Fibroblast of lung (primary cell): ENCODE measurements at regions not wholly inside any gene's neighbourhood (a gene's known extent, or its start where the extent isn't known, plus 50 kb on each side); places are given as distances from the start of the nearest gene placed in this dataset.

Source experiments
- DNase-seq, 2 donors: peaks; one replicate each; pipeline versions ENCODE4 v3.0.0 to v3.0.0-alpha.2; 2010; ENCODE audit warnings: low read depth in 2 of 2
- H2AFZ ChIP-seq: 2 replicates; pipeline ENCODE4 v1.5.1; 2012; ENCODE audit warnings: low read length, control low read depth, inconsistent platforms
- H3K27ac ChIP-seq: 2 replicates; pipeline ENCODE4 v1.5.1; 2011; ENCODE audit warnings: low read length, control low read depth; ENCODE audit not compliant: insufficient read depth
- H3K27me3 ChIP-seq: 2 replicates; pipeline ENCODE4 v1.5.1; 2011; ENCODE audit warnings: mild to moderate bottlenecking, low read length; ENCODE audit not compliant: control insufficient read depth, insufficient read depth
- H3K36me3 ChIP-seq: 2 replicates; pipeline ENCODE4 v1.5.1; 2011; ENCODE audit warnings: low read length; ENCODE audit not compliant: control insufficient read depth, insufficient read depth
- H3K4me1 ChIP-seq: 2 replicates; pipeline ENCODE4 v1.5.1; 2011; ENCODE audit warnings: low read length; ENCODE audit not compliant: control insufficient read depth, insufficient read depth; ENCODE audit errors: extremely low read depth
- H3K4me2 ChIP-seq: 2 replicates; pipeline ENCODE4 v1.5.1; 2011; ENCODE audit warnings: low read length, control low read depth; ENCODE audit not compliant: insufficient read depth; ENCODE audit errors: extremely low read depth
- H3K4me3 ChIP-seq, 4 experiments: fragments of 200-600 bp in 1 of 4; sonication (generic) in 1 of 4; replicated peaks in 1 of 4; 2 replicates each; pipeline ENCODE4 v1.5.1; 2011 to 2016; ENCODE audit warnings: low read length in 4 of 4, low read depth in 3 of 4, mild to moderate bottlenecking in 3 of 4, control low read depth in 2 of 4, inconsistent platforms in 1 of 4, mixed read lengths in 1 of 4; ENCODE audit not compliant: insufficient read depth in 1 of 4; ENCODE audit errors: control extremely low read depth in 1 of 4
- H3K79me2 ChIP-seq: 2 replicates; pipeline ENCODE4 v1.5.1; 2012; ENCODE audit warnings: mild to moderate bottlenecking, low read length, inconsistent platforms; ENCODE audit not compliant: control insufficient read depth, insufficient read depth
- H3K9ac ChIP-seq: 2 replicates; pipeline ENCODE4 v1.5.1; 2011; ENCODE audit warnings: mild to moderate bottlenecking, low read length, control low read depth; ENCODE audit not compliant: insufficient read depth
- H3K9me3 ChIP-seq: 2 replicates; pipeline ENCODE4 v1.5.1; 2012; ENCODE audit warnings: low read depth, low read length; ENCODE audit not compliant: control insufficient read depth, insufficient read depth
- H4K20me1 ChIP-seq: 2 replicates; pipeline ENCODE4 v1.5.1; 2011; ENCODE audit warnings: low read length; ENCODE audit not compliant: control insufficient read depth, insufficient read depth; ENCODE audit errors: extremely low read depth
- CTCF ChIP-seq, 2 donors: IDR thresholded peaks in 1 of 2; conservative IDR thresholded peaks in 1 of 2; 1 replicate in 1 of 2; 2 replicates in 1 of 2; pipeline ENCODE4 v1.5.1; 2011 to 2012; ENCODE audit warnings: low read length in 2 of 2, control low read depth in 1 of 2, inconsistent platforms in 1 of 2, low read depth in 1 of 2, mild to moderate bottlenecking in 1 of 2
- EZH2 ChIP-seq: IDR thresholded peaks from 2 replicates; pipeline ENCODE4 v1.5.1; 2012; ENCODE audit warnings: low read length, control low read depth, mild to moderate bottlenecking; ENCODE audit errors: missing control alignments

- no peaks in the 10 kb centered on the region for H3K27me3 ChIP-seq
- no peak overlapping the region for H3K4me2 ChIP-seq
- H3K27ac ChIP-seq: no peak overlapping the region
- no peak for TF ChIP-seq EZH2
- TF ChIP-seq CTCF (conservative IDR thresholded peaks at IDR 0.05 in 1 of 2, IDR thresholded peaks at IDR 0.05 in 1 of 2; ENCODE audit: low read depth in 1 of 2, low read length in 2 of 2): no peak
- DNase-seq: no peak
- no peaks in the 10 kb centered on the region for H3K9me3 ChIP-seq
- H2AFZ ChIP-seq: no peak overlapping the region
- no peaks in the 10 kb centered on the region for H3K79me2 ChIP-seq
- H4K20me1 ChIP-seq: no peaks in the 10 kb centered on the region
- no peaks in the 10 kb centered on the region for H3K4me1 ChIP-seq
- no peak overlapping the region for H3K9ac ChIP-seq
- no peaks in the 10 kb centered on the region for H3K36me3 ChIP-seq
- no peak overlapping the region for H3K4me3 ChIP-seq
Observed at GRCh38 chr4:12324965-12325364, 896.3 kb upstream of the HS3ST1 start.

- Histone ChIP-seq H3K9me3 (no peaks in the 10 kb centered on the region), H3K9ac (no peak overlapping the region), H3K4me1 (no peaks in the 10 kb centered on the region), H2AFZ (no peak overlapping the region), H3K4me3 (no peak overlapping the region), H4K20me1 (no peaks in the 10 kb centered on the region), H3K27me3 (no peaks in the 10 kb centered on the region), H3K27ac (no peak overlapping the region), H3K36me3 (no peaks in the 10 kb centered on the region), H3K79me2 (no peaks in the 10 kb centered on the region), H3K4me2 (no peak overlapping the region)
- DNase-seq: peak; percentile 10 to 46
- TF ChIP-seq EZH2 (no peak), CTCF (conservative IDR thresholded peaks at IDR 0.05 in 1 of 2, IDR thresholded peaks at IDR 0.05 in 1 of 2; ENCODE audit: low read depth in 1 of 2, low read length in 2 of 2) (no peak)
Observed at GRCh38 chr4:12319765-12320164, 891.1 kb upstream of the HS3ST1 start.

- no peak overlapping the region for H2AFZ ChIP-seq
- TF ChIP-seq EZH2: no peak
- no peak for TF ChIP-seq CTCF (conservative IDR thresholded peaks at IDR 0.05 in 1 of 2, IDR thresholded peaks at IDR 0.05 in 1 of 2; ENCODE audit: low read depth in 1 of 2, low read length in 2 of 2)
- no peak overlapping the region for H3K4me2 ChIP-seq
Observed at GRCh38 chr4:12304905-12305304, 876.2 kb upstream of the HS3ST1 start.

More at GRCh38 chr4:12304905-12305304, 876.2 kb upstream of the HS3ST1 start:
- Histone ChIP-seq H4K20me1 (no peaks in the 10 kb centered on the region), H3K9me3 (no peaks in the 10 kb centered on the region), H3K27ac (no peak overlapping the region), H3K79me2 (no peaks in the 10 kb centered on the region), H3K36me3 (no peaks in the 10 kb centered on the region), H3K4me1 (no peaks in the 10 kb centered on the region), H3K27me3 (no peaks in the 10 kb centered on the region), H3K9ac (no peak overlapping the region), H3K4me3 (no peak overlapping the region)
- no peak for DNase-seq
